Body of pancreas (tissue), 4 donors: ENCODE measurements at regions not wholly inside any gene's neighbourhood (a gene's known extent, or its start where the extent isn't known, plus 50 kb on each side); places are given as distances from the start of the nearest gene placed in this dataset.

Experiments
- ATAC-seq: fragments of 150-250 bp; one replicate; pipeline ENCODE4 v1.9.1; 2016
- DNase-seq, 4 donors: peaks; one replicate each; pipeline ENCODE4 v3.0.0-alpha.2; 2019
- H3K27ac ChIP-seq, 4 donors: fragments of 200-600 bp; sonication (generic); 1 replicate in 3 of 4; 2 replicates in 1 of 4; pipeline versions ENCODE4 v1.5.1 to v1.6.1; 2016 to 2019; ENCODE audit warnings: mild to moderate bottlenecking in 1 of 4, mixed read lengths in 1 of 4, moderate library complexity in 1 of 4
- H3K27me3 ChIP-seq, 2 donors: fragments of 200-600 bp; sonication (generic); one replicate each; pipeline ENCODE4 v1.6.0; 2016; ENCODE audit warnings: mild to moderate bottlenecking in 1 of 2
- H3K36me3 ChIP-seq, 2 donors: fragments of 200-600 bp; sonication (generic); replicated peaks in 1 of 2; 2 replicates each; pipeline ENCODE4 v1.5.1; 2016; ENCODE audit warnings: low read depth in 2 of 2; ENCODE audit not compliant: insufficient read depth in 1 of 2
- H3K4me1 ChIP-seq: fragments of 200-600 bp; sonication (generic); one replicate; pipeline ENCODE4 v1.6.0; 2016
- H3K4me3 ChIP-seq, 2 donors: fragments of 200-600 bp; sonication (generic); 1 replicate in 1 of 2; 2 replicates in 1 of 2; pipeline ENCODE4 v1.5.1; 2016 to 2019
- H3K9me3 ChIP-seq, 3 donors: fragments of 200-600 bp; sonication (generic); 1 replicate in 2 of 3; 2 replicates in 1 of 3; pipeline ENCODE4 v1.5.1; 2016
- POLR2A ChIP-seq, 3 donors: fragments of 450-650 bp; IDR thresholded peaks; one replicate each; pipeline ENCODE4 v1.6.1; 2016; ENCODE audit warnings: antibody characterized with exemption in 3 of 3, mild to moderate bottlenecking in 2 of 3
- WGBS, 2 donors: methylation state at CpG; one replicate each; pipeline ENCODE4 v1.1.5; 2017; 5-methylcytosine and 5-hydroxymethylcytosine counted together
- intact Hi-C: fragments of 100-400 bp; cut with DNase I; formaldehyde crosslinking; loops from one replicate; pipeline ENCODE4 v1.15.1; 2023
- TF ChIP-seq, protein P1 (sequence below), 7 experiments: fragments of 450-650 bp in 4 of 7; fragments of 200-600 bp in 3 of 7; sonication (generic) in 3 of 7; IDR thresholded peaks; one replicate each; pipeline ENCODE4 v1.5.1; 2016 to 2019; ENCODE audit warnings: antibody characterized with exemption in 7 of 7

DNA sequence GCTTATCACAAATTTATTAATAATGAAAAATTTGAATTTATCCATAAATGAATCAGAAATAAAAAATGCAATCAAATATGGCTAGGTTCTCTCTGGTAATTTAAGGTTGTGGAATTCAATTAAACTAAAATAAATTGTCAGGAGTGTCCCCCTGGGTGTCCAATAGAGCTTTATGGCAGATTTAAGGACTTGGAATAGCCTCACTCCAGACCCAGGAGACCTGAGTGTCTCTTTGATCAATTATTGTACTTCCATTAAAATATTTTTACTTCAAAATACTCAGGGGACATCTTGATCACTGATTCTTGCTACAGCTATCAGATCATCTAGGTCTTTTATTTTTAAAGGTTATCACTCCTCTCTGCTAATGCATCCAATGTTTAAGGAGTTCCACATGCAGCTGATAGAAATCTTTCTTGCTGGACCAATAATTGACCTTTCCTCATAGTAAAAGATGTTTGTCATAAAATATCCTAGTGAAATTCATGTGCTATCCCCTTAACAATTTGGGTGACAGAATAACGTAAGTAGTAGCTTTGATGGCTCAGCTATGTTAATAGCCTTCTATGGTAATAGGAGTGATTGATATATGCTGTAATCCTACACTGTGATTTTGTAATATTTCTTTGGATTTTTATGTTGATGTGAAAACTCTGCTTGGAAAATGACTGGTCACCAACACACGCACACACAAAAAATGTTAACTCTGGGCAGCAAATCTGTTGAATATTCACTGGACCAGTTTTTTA, 395.3 kb downstream of the NYAP2 start:
- 69 to 75% methylated on average over 2 of the region's 2 CpGs for WGBS, 2 donors
- TF ChIP-seq, protein P1, sequence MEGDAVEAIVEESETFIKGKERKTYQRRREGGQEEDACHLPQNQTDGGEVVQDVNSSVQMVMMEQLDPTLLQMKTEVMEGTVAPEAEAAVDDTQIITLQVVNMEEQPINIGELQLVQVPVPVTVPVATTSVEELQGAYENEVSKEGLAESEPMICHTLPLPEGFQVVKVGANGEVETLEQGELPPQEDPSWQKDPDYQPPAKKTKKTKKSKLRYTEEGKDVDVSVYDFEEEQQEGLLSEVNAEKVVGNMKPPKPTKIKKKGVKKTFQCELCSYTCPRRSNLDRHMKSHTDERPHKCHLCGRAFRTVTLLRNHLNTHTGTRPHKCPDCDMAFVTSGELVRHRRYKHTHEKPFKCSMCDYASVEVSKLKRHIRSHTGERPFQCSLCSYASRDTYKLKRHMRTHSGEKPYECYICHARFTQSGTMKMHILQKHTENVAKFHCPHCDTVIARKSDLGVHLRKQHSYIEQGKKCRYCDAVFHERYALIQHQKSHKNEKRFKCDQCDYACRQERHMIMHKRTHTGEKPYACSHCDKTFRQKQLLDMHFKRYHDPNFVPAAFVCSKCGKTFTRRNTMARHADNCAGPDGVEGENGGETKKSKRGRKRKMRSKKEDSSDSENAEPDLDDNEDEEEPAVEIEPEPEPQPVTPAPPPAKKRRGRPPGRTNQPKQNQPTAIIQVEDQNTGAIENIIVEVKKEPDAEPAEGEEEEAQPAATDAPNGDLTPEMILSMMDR (IDR thresholded peaks at IDR 0.05) = no peak
- no peak for TF ChIP-seq POLR2A (IDR thresholded peaks at IDR 0.05)
- no peak overlapping the region for H3K27ac ChIP-seq
- no peak overlapping the region for H3K4me3 ChIP-seq
- no peaks in the 10 kb centered on the region for H3K27me3 ChIP-seq
- DNase-seq = no peak
- no peak for ATAC-seq
- no peaks in the 10 kb centered on the region for H3K9me3 ChIP-seq
- no peaks in the 10 kb centered on the region for H3K4me1 ChIP-seq
- intact Hi-C loops = no loop called here
- H3K36me3 ChIP-seq = no peaks in the 10 kb centered on the region

DNA sequence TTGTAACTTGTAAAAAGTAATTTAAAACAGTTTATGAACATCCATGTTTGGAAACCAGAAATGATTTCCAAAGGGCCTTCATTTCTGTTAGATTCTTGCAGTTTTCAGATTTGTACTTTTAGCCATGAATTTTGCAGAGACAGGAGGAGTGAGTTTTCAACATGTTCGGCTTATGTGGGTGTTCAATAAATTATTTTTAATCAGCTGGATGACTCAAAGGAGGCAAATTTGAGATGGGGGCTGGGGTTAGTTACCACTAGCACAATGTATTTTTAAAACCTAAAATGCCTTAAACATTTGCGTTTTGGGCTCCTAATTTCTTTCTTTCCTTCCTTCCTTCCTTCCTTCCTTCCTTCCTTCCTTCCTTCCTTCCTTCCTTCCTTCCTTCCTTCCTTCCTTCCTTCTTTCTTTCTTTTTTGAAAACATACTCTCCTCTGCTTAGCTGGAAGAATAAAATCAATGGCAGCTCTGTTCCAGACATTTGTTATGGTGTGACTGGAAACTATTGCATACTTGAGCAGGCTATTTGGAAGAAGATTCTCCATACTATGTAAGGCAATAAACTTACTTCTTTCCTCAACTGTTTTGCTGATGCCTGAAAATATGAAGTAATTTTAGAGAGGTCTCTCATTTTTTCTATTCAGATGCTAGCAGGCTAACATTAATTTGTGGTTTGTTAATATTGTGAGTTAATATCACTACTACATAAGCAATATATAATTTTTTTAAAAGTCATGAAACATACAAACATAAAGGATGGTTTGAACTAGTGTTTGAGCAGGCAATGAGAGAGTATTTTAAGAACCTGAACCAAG, 394.4 kb downstream of the NYAP2 start:
- no peak for TF ChIP-seq POLR2A (IDR thresholded peaks at IDR 0.05)
- TF ChIP-seq, protein P1 (IDR thresholded peaks at IDR 0.05) = no peak
- H3K9me3 ChIP-seq = no peaks in the 10 kb centered on the region
- no peak overlapping the region for H3K4me3 ChIP-seq
- ATAC-seq = no peak
- DNase-seq = no peak
- H3K27me3 ChIP-seq = no peaks in the 10 kb centered on the region
- no peaks in the 10 kb centered on the region for H3K4me1 ChIP-seq
- no peaks in the 10 kb centered on the region for H3K36me3 ChIP-seq
- no peak overlapping the region for H3K27ac ChIP-seq
- intact Hi-C loops = no loop called here
- 51 to 68% methylated on average over 2 of the region's 2 CpGs for WGBS, 2 donors

DNA sequence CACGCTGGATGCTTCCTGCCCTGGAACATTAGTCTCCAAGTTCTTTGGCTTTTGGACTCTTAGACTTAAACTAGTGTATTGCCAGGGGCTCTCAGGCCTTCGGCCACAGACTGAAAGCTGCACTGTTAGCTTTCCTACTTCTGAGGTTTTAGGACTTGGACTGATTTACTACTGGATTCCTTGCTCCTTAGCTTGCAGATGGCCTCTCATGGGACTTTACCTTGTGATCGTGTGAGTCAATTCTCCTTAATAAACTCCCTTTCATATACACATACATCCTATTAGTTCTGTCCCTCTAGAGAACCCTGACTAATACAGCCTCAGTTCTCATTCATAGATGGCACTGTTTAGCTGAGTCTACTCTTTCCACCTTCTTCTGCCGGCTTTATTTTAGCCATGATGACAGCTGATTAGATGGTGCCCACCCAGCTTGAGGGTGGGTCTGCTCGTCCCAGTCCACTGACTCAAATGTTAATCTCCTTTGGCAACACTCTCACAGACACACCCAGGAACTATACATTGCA, 389.1 kb downstream of the NYAP2 start:
- intact Hi-C loops = no loop called here
- H3K9me3 ChIP-seq = no peaks in the 10 kb centered on the region
- H3K27ac ChIP-seq = no peak overlapping the region
- no peaks in the 10 kb centered on the region for H3K4me1 ChIP-seq
- ATAC-seq (no peak), DNase-seq (no peak)
- 57 to 59% methylated on average over 5 of the region's 5 CpGs for WGBS, 2 donors
- TF ChIP-seq, protein P1 (IDR thresholded peaks at IDR 0.05) = no peak
- no peak for TF ChIP-seq POLR2A (IDR thresholded peaks at IDR 0.05)
- H3K4me3 ChIP-seq = no peak overlapping the region
- no peaks in the 10 kb centered on the region for H3K36me3 ChIP-seq
- no peaks in the 10 kb centered on the region for H3K27me3 ChIP-seq

DNA sequence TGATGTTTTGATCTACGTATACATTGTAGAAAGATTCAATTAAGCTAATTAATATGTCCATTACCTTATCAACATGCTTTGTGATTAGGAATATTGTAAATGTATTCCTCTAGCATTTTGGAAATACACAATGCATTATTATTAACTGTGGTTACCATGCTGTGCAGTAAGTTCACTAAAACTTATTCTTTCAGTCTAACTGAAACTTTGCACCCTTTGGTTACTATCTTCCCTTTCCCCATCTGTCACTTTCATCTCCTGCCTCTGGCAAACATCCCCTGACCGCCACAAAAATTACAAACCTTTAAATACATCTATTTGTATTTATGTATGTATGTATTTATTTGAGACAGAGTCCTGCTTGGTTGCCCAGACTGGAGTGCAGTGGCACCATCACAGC, 388.0 kb downstream of the NYAP2 start:
- intact Hi-C loops = no loop called here
- ATAC-seq = no peak
- WGBS, 2 donors = 72 to 90% methylated on average over 2 of the region's 2 CpGs

More for the DNA sequence above, 388.0 kb downstream of the NYAP2 start:
- H3K4me3 ChIP-seq = no peak overlapping the region
- TF ChIP-seq POLR2A (IDR thresholded peaks at IDR 0.05) = no peak
- TF ChIP-seq, protein P1 (IDR thresholded peaks at IDR 0.05) = no peak
- no peak overlapping the region for H3K27ac ChIP-seq
- no peak for DNase-seq
- no peaks in the 10 kb centered on the region for H3K27me3 ChIP-seq
- H3K4me1 ChIP-seq = no peaks in the 10 kb centered on the region
- no peaks in the 10 kb centered on the region for H3K9me3 ChIP-seq
- no peaks in the 10 kb centered on the region for H3K36me3 ChIP-seq
